Endothelial cell of umbilical vein (primary cell): ENCODE measurements at regions not wholly inside any gene's neighbourhood (a gene's known extent, or its start where the extent isn't known, plus 50 kb on each side); places are given as distances from the start of the nearest gene placed in this dataset.

ENCODE experiments used
- BruUV-seq: library from RNA; stranded (reverse); fragments of 400-500 nt; replicated peaks from 2 replicates; lab custom pipeline; 2021; lab: Mats Ljungman, UMichigan
- CTCF ChIA-PET: fragments of 300-600, 350-600 bp; sonication (Branson Sonifier 250); formaldehyde crosslinking; loops from one replicate; lab custom pipeline; 2021; ENCODE audit warnings: antibody characterized with exemption, inconsistent platforms; lab: Charles Lee
- POLR2A ChIA-PET: fragments of 300-600, 350-600 bp; sonication (Branson Sonifier 250); formaldehyde crosslinking; loops from one replicate; lab custom pipeline; 2021; ENCODE audit warnings: antibody characterized with exemption, inconsistent platforms; lab: Charles Lee
- DNase-seq: peaks from one replicate; pipeline ENCODE4 v3.0.0-alpha.2; 2011; ENCODE audit warnings: low read depth, low spot score
- FAIRE-seq: peaks from 2 replicates; lab custom pipeline; 2011; peaks lifted over from hg19 to GRCh38; lab: Jason Lieb, UNC
- H2AFZ ChIP-seq: 2 replicates; pipeline ENCODE4 v1.6.0; 2012; ENCODE audit warnings: low read depth, low read length, control low read depth, inconsistent platforms
- H3K27ac ChIP-seq: 2 replicates; pipeline ENCODE4 v1.5.1; 2011; ENCODE audit warnings: low read depth, mild to moderate bottlenecking, control low read depth, low read length, moderate library complexity; ENCODE audit not compliant: insufficient read depth
- H3K27me3 ChIP-seq, 2 experiments: 2 replicates each; pipeline versions ENCODE4 v1.6.0 to v1.6.1; 2011; ENCODE audit warnings: low read length in 2 of 2, mixed read lengths in 1 of 2; ENCODE audit not compliant: control insufficient read depth in 2 of 2, insufficient read depth in 2 of 2
- H3K36me3 ChIP-seq, 2 experiments: 2 replicates in 1 of 2; 3 replicates in 1 of 2; pipeline ENCODE4 v1.5.1; 2011; ENCODE audit warnings: low read length in 2 of 2, mild to moderate bottlenecking in 1 of 2, moderate library complexity in 1 of 2; ENCODE audit not compliant: control insufficient read depth in 2 of 2, insufficient read depth in 2 of 2; ENCODE audit errors: extremely low read depth in 1 of 2
- H3K4me1 ChIP-seq: 3 replicates; pipeline ENCODE4 v1.5.1; 2011; ENCODE audit warnings: mild to moderate bottlenecking, low read length; ENCODE audit not compliant: control insufficient read depth, insufficient read depth; ENCODE audit errors: extremely low read depth
- H3K4me2 ChIP-seq: 2 replicates; pipeline ENCODE4 v1.6.1; 2011; ENCODE audit warnings: low read length, control low read depth, mixed read lengths; ENCODE audit not compliant: insufficient read depth
- H3K4me3 ChIP-seq, 3 experiments: fragments of 200-600 bp in 1 of 3; sonication (generic), shearing (Covaris generic) in 1 of 3; replicated peaks in 1 of 3; 2 replicates each; pipeline ENCODE4 v1.5.1; 2011 to 2016; ENCODE audit warnings: control low read depth in 3 of 3, low read length in 3 of 3, mild to moderate bottlenecking in 2 of 3, inconsistent platforms in 1 of 3, low read depth in 1 of 3, moderate library complexity in 1 of 3; ENCODE audit not compliant: insufficient read depth in 1 of 3
- H3K79me2 ChIP-seq: 2 replicates; pipeline ENCODE4 v1.6.0; 2012; ENCODE audit warnings: low read length, inconsistent platforms; ENCODE audit not compliant: control insufficient read depth, insufficient read depth
- H3K9ac ChIP-seq: replicated peaks from 2 replicates; pipeline ENCODE3; 2011; ENCODE audit warnings: low read length, control low read depth; ENCODE audit not compliant: insufficient read depth; ENCODE audit errors: extremely low read depth
- H3K9me1 ChIP-seq: replicated peaks from 3 replicates; pipeline ENCODE4 v1.6.0; 2011; ENCODE audit warnings: mild to moderate bottlenecking, low read length; ENCODE audit not compliant: control insufficient read depth, insufficient read depth; ENCODE audit errors: extremely low read depth
- H3K9me3 ChIP-seq: replicated peaks from 2 replicates; pipeline ENCODE4 v1.5.1; 2012; ENCODE audit warnings: low read length, inconsistent platforms; ENCODE audit not compliant: control insufficient read depth, insufficient read depth
- H4K20me1 ChIP-seq: replicated peaks from 2 replicates; pipeline ENCODE3; 2011; ENCODE audit warnings: mild to moderate bottlenecking, low read length; ENCODE audit not compliant: control insufficient read depth, insufficient read depth; ENCODE audit errors: extremely low read depth
- EZH2 ChIP-seq: IDR thresholded peaks from 2 replicates; pipeline ENCODE4 v1.6.1; 2012; ENCODE audit warnings: borderline replicate concordance, low read depth, mild to moderate bottlenecking, moderate library complexity, low read length, inconsistent platforms; ENCODE audit not compliant: severe bottlenecking
- FOS ChIP-seq: IDR thresholded peaks from 2 replicates; pipeline ENCODE4 v1.6.1; 2011; ENCODE audit warnings: mild to moderate bottlenecking, low read length, moderate library complexity, borderline replicate concordance; ENCODE audit not compliant: insufficient read depth
- GATA2 ChIP-seq: IDR thresholded peaks from 2 replicates; pipeline ENCODE4 v1.7.0; 2011; ENCODE audit warnings: low read depth, mild to moderate bottlenecking, moderate library complexity, mixed read lengths, low read length; ENCODE audit not compliant: insufficient read length, insufficient read depth
- JUN ChIP-seq: IDR thresholded peaks from 2 replicates; pipeline ENCODE4 v1.6.1; 2011; ENCODE audit warnings: borderline replicate concordance, low read depth; ENCODE audit not compliant: insufficient read length, insufficient read depth
- MYC ChIP-seq: IDR thresholded peaks from one replicate; pipeline ENCODE4 v1.6.1; 2011; ENCODE audit warnings: mild to moderate bottlenecking, low read depth, low read length
- POLR2A ChIP-seq: IDR thresholded peaks from 2 replicates; pipeline ENCODE4 v1.6.1; 2012; ENCODE audit warnings: low read depth, mild to moderate bottlenecking, control low read depth, low read length
- POLR2AphosphoS5 ChIP-seq: IDR thresholded peaks from 2 replicates; pipeline ENCODE4 v1.6.1; 2012; ENCODE audit warnings: low read depth, mild to moderate bottlenecking, control low read depth, low read length, moderate library complexity; ENCODE audit not compliant: insufficient read depth
- dilution Hi-C: fragments of 300-500 bp; cut with MboI; formaldehyde crosslinking; loops from one replicate; pipeline ENCODE4 v1.15.0; 2019; ENCODE audit warnings: low sequenced_read_pairs; ENCODE audit not compliant: extremely low pct_ligation_motif_present
- intact Hi-C: fragments of 100-400 bp; cut with micrococcal nuclease; formaldehyde crosslinking; loops from one replicate; pipeline ENCODE4 v1.10.0; 2022
- TF ChIP-seq, protein P1 (sequence below): IDR thresholded peaks from 2 replicates; pipeline ENCODE4 v1.6.1; 2011; ENCODE audit not compliant: insufficient read depth, insufficient read length
- TF ChIP-seq, protein P2 (sequence below), 2 donors: IDR thresholded peaks; 1 replicate in 1 of 2; 2 replicates in 1 of 2; pipeline ENCODE4 v1.5.1; 2011; ENCODE audit warnings: low read length in 2 of 2, mild to moderate bottlenecking in 2 of 2, moderate library complexity in 2 of 2, control low read depth in 1 of 2, inconsistent platforms in 1 of 2, low read depth in 1 of 2; ENCODE audit not compliant: insufficient read depth in 1 of 2; ENCODE audit errors: extremely low read depth in 1 of 2

DNA sequence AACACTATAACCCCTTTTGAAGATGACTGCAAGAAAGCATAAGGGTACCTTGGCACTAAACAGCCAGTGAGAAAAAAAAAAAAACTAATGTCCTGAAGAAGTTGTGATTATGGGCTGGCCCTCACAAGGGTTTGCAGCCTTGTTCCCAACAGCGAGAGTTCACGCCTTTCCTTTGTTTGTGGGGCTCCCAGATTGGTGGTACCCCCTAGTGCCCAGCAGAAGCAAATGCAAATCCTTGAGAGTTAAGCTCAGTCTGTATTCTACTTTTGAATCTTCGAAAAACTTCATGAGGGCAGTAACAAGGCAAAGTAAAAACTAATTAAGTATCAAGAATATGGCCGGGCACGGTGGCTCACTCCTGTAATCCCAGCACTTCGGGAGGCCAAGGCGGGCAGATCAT, 238.9 kb upstream of the LMO3 start:
- no peak overlapping the region for H3K4me3 ChIP-seq
- H3K79me2 ChIP-seq: no peaks in the 10 kb centered on the region
- BruUV-seq: no TSS peak
- FAIRE-seq (no peak), DNase-seq (no peak)
- no peak overlapping the region for H3K9ac ChIP-seq
- H3K27me3 ChIP-seq: no peaks in the 10 kb centered on the region
- ChIA-PET POLR2A (no interaction called here), CTCF (no interaction called here)
- no peak overlapping the region for H3K27ac ChIP-seq
- no peak overlapping the region for H3K4me2 ChIP-seq
- H3K9me1 ChIP-seq: no peaks in the 10 kb centered on the region
- no peaks in the 10 kb centered on the region for H3K36me3 ChIP-seq
- no peak for TF ChIP-seq JUN
- TF ChIP-seq, protein P1, sequence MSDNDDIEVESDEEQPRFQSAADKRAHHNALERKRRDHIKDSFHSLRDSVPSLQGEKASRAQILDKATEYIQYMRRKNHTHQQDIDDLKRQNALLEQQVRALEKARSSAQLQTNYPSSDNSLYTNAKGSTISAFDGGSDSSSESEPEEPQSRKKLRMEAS: no peak
- TF ChIP-seq POLR2AphosphoS5: no peak
- TF ChIP-seq FOS: no peak
- TF ChIP-seq, protein P2, sequence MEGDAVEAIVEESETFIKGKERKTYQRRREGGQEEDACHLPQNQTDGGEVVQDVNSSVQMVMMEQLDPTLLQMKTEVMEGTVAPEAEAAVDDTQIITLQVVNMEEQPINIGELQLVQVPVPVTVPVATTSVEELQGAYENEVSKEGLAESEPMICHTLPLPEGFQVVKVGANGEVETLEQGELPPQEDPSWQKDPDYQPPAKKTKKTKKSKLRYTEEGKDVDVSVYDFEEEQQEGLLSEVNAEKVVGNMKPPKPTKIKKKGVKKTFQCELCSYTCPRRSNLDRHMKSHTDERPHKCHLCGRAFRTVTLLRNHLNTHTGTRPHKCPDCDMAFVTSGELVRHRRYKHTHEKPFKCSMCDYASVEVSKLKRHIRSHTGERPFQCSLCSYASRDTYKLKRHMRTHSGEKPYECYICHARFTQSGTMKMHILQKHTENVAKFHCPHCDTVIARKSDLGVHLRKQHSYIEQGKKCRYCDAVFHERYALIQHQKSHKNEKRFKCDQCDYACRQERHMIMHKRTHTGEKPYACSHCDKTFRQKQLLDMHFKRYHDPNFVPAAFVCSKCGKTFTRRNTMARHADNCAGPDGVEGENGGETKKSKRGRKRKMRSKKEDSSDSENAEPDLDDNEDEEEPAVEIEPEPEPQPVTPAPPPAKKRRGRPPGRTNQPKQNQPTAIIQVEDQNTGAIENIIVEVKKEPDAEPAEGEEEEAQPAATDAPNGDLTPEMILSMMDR (IDR thresholded peaks at IDR 0.05; ENCODE audit: extremely low read depth in 1 of 2, insufficient read depth in 1 of 2, low read depth in 1 of 2, low read length in 2 of 2): no peak
- TF ChIP-seq EZH2: no peak
- TF ChIP-seq MYC: no peak
- no peak for TF ChIP-seq GATA2
- TF ChIP-seq POLR2A: no peak
- H3K4me1 ChIP-seq: no peaks in the 10 kb centered on the region
- intact Hi-C loops (no loop called here), dilution Hi-C loops (no loop called here)
- no peaks in the 10 kb centered on the region for H4K20me1 ChIP-seq
- no peaks in the 10 kb centered on the region for H3K9me3 ChIP-seq
- no peak overlapping the region for H2AFZ ChIP-seq
